Esophagus squamous epithelium (tissue), 5 donors: ENCODE measurements at regions not wholly inside any gene's neighbourhood (a gene's known extent, or its start where the extent isn't known, plus 50 kb on each side); places are given as distances from the start of the nearest gene placed in this dataset.

Experiments used
- DNase-seq: peaks from one replicate; lab custom pipeline; 2025; lab: John Stamatoyannopoulos, UW
- H3K27ac ChIP-seq, 4 donors: fragments of 200-600 bp; sonication (generic); one replicate each; pipeline ENCODE4 v1.5.1; 2016 to 2019; ENCODE audit warnings: mild to moderate bottlenecking in 1 of 4
- H3K27me3 ChIP-seq, 4 donors: fragments of 200-600 bp; sonication (generic); 1 replicate in 3 of 4; 2 replicates in 1 of 4; pipeline versions ENCODE4 v1.5.1 to v1.6.0; 2017 to 2021; ENCODE audit warnings: antibody characterized with exemption in 1 of 4
- H3K36me3 ChIP-seq, 3 donors: fragments of 200-600 bp; sonication (generic); one replicate each; pipeline ENCODE4 v1.5.1; 2016 to 2019
- H3K4me1 ChIP-seq, 3 donors: fragments of 200-600 bp; sonication (generic); one replicate each; pipeline ENCODE4 v1.5.1; 2017 to 2019
- H3K4me3 ChIP-seq, 4 donors: fragments of 200-600 bp; sonication (generic); 1 replicate in 3 of 4; 2 replicates in 1 of 4; pipeline ENCODE4 v1.5.1; 2016 to 2019; ENCODE audit warnings: mild to moderate bottlenecking in 2 of 4, moderate library complexity in 1 of 4
- H3K9me3 ChIP-seq, 3 donors: fragments of 200-600 bp; sonication (generic); one replicate each; pipeline ENCODE4 v1.5.1; 2016 to 2019
- POLR2A ChIP-seq, 4 donors: fragments of 450-650 bp; IDR thresholded peaks; one replicate each; pipeline ENCODE4 v1.6.1; 2017; ENCODE audit warnings: antibody characterized with exemption in 4 of 4, mild to moderate bottlenecking in 4 of 4, moderate library complexity in 3 of 4
- WGBS, 2 donors: methylation state at CpG; one replicate each; pipeline ENCODE4 v1.1.5; 2018; 5-methylcytosine and 5-hydroxymethylcytosine counted together
- intact Hi-C: fragments of 100-400 bp; cut with DNase I; formaldehyde crosslinking; loops from one replicate; pipeline ENCODE4 v1.15.0; 2022
- TF ChIP-seq, protein P1 (sequence below), 6 experiments: fragments of 450-650 bp in 4 of 6; fragments of 200-600 bp in 2 of 6; sonication (generic) in 2 of 6; IDR thresholded peaks; one replicate each; pipeline ENCODE4 v1.5.1; 2016 to 2019; ENCODE audit warnings: antibody characterized with exemption in 6 of 6, mild to moderate bottlenecking in 4 of 6, moderate library complexity in 4 of 6
- donor health status: DM: yes; HTN: yes; CAD: no.

DNA sequence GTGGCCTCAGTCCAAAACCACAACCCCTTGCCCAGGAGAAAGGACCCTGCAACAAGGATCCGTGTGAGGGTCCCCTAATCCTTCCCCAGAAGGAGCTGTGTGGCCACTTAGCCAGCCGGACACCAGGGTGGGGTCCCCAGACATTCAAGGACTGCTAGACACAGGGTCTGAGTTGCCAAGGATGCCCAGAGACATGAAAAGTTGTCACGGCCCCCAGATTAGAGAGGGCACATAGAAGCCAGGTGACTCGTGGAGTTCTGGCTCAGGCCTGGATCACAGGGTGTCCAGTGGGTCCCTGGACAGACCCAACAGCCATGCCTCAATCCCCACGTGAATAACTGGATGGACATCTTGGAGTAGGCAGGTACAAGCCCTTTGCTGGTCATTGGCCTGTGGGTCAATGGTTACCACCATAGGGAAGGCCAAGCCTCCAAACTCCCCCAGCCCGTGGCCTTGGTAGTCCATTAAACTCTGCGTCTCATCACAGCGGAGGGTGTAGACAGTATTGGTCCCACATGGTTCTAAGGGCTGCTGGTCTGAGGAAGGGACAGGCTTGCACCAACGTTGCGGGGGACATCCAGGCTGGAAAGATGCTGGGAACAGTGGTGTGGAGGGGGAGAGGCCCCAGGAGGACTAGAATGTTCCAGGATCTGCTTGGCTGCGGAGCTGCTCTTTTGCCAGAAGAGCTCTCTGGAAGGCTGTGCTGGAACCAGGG is 205.9 kb upstream of the PPP2R2D start:
- intact Hi-C loops: no loop called here
- TF ChIP-seq, protein P1, sequence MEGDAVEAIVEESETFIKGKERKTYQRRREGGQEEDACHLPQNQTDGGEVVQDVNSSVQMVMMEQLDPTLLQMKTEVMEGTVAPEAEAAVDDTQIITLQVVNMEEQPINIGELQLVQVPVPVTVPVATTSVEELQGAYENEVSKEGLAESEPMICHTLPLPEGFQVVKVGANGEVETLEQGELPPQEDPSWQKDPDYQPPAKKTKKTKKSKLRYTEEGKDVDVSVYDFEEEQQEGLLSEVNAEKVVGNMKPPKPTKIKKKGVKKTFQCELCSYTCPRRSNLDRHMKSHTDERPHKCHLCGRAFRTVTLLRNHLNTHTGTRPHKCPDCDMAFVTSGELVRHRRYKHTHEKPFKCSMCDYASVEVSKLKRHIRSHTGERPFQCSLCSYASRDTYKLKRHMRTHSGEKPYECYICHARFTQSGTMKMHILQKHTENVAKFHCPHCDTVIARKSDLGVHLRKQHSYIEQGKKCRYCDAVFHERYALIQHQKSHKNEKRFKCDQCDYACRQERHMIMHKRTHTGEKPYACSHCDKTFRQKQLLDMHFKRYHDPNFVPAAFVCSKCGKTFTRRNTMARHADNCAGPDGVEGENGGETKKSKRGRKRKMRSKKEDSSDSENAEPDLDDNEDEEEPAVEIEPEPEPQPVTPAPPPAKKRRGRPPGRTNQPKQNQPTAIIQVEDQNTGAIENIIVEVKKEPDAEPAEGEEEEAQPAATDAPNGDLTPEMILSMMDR (IDR thresholded peaks at IDR 0.05): no peak
- TF ChIP-seq POLR2A (IDR thresholded peaks at IDR 0.05): no peak
- Histone ChIP-seq H3K4me1 (no peaks in the 10 kb centered on the region), H3K27ac (no peak overlapping the region), H3K36me3 (no peaks in the 10 kb centered on the region), H3K9me3 (no peaks in the 10 kb centered on the region), H3K4me3 (no peak overlapping the region), H3K27me3 (peaks cover 0 to 37% (median 0%) of the 10 kb centered on the region in 4 donors)
- DNase-seq: no peak
- WGBS, 2 donors: 61 to 81% methylated on average over 5 of the region's 11 CpGs

DNA sequence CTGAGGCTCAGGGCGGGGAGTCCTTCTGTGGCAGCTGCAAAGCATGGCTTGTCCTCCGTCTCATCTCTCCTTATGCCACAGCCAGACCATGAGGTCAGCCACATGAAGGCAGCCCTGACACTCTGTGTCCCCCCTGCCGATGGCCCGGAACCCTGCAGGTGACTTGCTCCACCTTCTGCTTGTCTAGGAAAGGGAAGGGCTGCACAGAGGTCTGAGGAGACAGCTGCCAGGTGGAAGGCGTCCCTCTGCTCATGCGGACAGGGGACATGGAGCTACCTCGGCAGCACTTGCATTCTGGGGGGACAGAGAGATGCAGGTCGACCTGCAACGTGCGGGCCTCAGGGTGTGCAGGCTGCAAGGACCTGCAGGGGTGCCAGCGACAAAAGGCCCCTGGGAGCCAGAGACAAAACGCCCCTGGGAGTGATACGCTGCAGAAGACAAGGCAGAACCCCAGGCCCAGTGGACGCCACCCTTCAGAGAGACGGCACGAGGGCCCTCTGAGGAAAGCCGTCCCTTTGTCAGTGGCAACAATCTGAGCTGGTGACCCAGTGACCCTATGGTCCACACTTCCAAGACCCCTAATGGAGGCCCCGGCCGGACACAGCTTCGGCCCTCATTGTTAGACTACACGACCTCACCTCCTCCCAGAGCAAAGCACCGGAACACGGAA is 205.2 kb upstream of the PPP2R2D start:
- TF ChIP-seq, protein P1 (IDR thresholded peaks at IDR 0.05): no peak
- no peak for TF ChIP-seq POLR2A (IDR thresholded peaks at IDR 0.05)
- 70 to 74% methylated on average over 12 to 18 of the region's 23 CpGs for WGBS, 2 donors
- Histone ChIP-seq H3K27ac (no peak overlapping the region), H3K4me1 (no peaks in the 10 kb centered on the region), H3K9me3 (no peaks in the 10 kb centered on the region), H3K4me3 (no peak overlapping the region), H3K36me3 (no peaks in the 10 kb centered on the region), H3K27me3 (peaks cover 0 to 44% (median 0%) of the 10 kb centered on the region in 4 donors)
- no peak for DNase-seq
- intact Hi-C loops: no loop called here

DNA sequence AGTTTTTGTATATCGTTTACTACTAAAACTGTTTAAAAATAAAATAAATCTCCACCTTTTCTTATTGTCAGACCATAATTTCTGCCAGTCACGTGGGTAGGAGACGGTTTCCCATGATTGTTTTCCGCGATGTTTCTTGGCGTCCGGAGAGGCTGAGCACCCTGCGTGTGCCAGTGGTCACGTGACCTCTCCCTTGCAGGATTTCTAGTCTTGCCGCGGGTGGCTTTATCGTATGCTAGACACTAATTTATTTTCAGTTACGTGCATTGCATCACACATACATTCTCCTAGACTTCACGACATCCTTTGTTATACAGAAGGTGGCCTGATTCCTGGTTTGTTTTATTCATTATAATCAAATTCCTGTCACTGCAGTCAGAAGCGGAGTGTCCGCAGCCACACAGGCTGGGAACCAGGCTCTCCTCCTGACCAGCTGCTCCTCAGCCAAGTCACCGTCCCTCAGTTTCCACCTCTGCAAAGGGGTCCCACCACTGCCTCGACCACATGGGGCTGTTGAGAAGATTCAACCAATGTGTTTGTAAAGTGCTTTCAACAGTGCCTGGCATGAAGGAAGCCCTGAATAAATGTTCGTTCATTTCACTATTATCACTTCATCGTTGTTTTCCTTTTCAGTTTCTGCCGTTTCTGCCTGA is 203.2 kb upstream of the PPP2R2D start:
- no peak for DNase-seq
- no peak for TF ChIP-seq POLR2A (IDR thresholded peaks at IDR 0.05)
- TF ChIP-seq, protein P1 (IDR thresholded peaks at IDR 0.05): no peak

DNA sequence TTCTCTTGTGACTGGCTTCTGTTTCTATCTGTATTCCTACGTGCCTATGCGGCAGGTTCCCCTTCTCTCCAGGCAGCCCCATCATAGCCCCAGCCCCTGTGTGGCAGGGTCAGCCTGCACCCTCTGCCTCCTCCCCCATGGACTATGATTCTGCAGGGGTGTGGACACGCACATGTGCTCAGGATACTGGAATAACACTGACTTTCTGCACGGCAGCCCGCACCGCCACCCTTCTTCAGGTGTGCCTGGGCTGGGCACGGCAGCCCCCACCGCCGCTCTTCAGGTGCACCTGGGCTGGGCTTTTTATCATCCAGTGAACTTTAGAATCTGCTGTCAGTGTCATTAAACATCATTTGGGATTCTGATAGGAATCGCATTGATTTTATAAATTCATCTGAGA is 202.6 kb upstream of the PPP2R2D start:
- intact Hi-C loops: no loop called here
- no peak for DNase-seq
- Histone ChIP-seq H3K27ac (no peak overlapping the region), H3K4me1 (no peaks in the 10 kb centered on the region), H3K36me3 (no peaks in the 10 kb centered on the region), H3K27me3 (peaks cover 0 to 40% (median 0%) of the 10 kb centered on the region in 4 donors), H3K4me3 (no peak overlapping the region), H3K9me3 (no peaks in the 10 kb centered on the region)
- 86 to 87% methylated on average over 10 of the region's 10 CpGs for WGBS, 2 donors
- no peak for TF ChIP-seq POLR2A (IDR thresholded peaks at IDR 0.05)
- TF ChIP-seq, protein P1 (IDR thresholded peaks at IDR 0.05): no peak

More for the DNA sequence above, 203.2 kb upstream of the PPP2R2D start:
- Histone ChIP-seq H3K27ac (no peak overlapping the region), H3K9me3 (no peaks in the 10 kb centered on the region), H3K4me3 (no peak overlapping the region), H3K27me3 (peaks cover 0 to 44% (median 0%) of the 10 kb centered on the region in 4 donors), H3K4me1 (no peaks in the 10 kb centered on the region), H3K36me3 (no peaks in the 10 kb centered on the region)
- intact Hi-C loops: no loop called here
- 67 to 72% methylated on average over 21 of the region's 21 CpGs for WGBS, 2 donors

DNA sequence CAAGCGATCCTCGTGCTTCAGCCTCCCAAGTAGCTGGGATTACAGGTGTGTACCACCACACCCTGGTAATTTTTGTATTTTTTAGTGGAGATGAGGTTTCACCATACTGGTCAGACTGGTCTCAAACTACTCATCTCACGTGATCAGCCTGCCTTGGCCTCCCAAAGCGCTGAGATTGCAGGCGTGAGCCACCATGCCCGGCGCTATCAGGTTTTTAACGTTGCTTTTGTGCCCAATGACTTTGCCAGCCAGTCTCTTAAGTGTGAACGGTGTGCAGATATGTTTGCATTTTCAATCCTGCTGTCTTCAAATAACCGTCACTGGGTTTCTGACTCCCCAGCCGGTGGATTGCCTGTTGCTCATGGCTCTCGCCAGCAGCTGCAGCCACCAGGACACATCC is 201.8 kb upstream of the PPP2R2D start:
- no peaks in the 10 kb centered on the region for H3K36me3 ChIP-seq
- TF ChIP-seq, protein P1 (IDR thresholded peaks at IDR 0.05): no peak
- no peak for TF ChIP-seq POLR2A (IDR thresholded peaks at IDR 0.05)
- no peak overlapping the region for H3K27ac ChIP-seq
- no peaks in the 10 kb centered on the region for H3K4me1 ChIP-seq
- no peak overlapping the region for H3K4me3 ChIP-seq
- peaks cover 0 to 37% (median 0%) of the 10 kb centered on the region in 4 donors for H3K27me3 ChIP-seq
- intact Hi-C loops: no loop called here
- no peaks in the 10 kb centered on the region for H3K9me3 ChIP-seq
- DNase-seq: no peak
- WGBS, 2 donors: 46 to 63% methylated on average over 8 to 12 of the region's 12 CpGs
